Fibroblast of peridontal ligament (primary cell): ENCODE measurements at regions not wholly inside any gene's neighbourhood (a gene's known extent, or its start where the extent isn't known, plus 50 kb on each side); places are given as distances from the start of the nearest gene placed in this dataset.
A peak's percentile ranks its signal among the peaks of the same experiment; 100 is the strongest.

Experiments
- DNase-seq: peaks from one replicate; pipeline ENCODE4 v3.0.0-alpha.2; 2010; ENCODE audit errors: extremely low read depth

DNA sequence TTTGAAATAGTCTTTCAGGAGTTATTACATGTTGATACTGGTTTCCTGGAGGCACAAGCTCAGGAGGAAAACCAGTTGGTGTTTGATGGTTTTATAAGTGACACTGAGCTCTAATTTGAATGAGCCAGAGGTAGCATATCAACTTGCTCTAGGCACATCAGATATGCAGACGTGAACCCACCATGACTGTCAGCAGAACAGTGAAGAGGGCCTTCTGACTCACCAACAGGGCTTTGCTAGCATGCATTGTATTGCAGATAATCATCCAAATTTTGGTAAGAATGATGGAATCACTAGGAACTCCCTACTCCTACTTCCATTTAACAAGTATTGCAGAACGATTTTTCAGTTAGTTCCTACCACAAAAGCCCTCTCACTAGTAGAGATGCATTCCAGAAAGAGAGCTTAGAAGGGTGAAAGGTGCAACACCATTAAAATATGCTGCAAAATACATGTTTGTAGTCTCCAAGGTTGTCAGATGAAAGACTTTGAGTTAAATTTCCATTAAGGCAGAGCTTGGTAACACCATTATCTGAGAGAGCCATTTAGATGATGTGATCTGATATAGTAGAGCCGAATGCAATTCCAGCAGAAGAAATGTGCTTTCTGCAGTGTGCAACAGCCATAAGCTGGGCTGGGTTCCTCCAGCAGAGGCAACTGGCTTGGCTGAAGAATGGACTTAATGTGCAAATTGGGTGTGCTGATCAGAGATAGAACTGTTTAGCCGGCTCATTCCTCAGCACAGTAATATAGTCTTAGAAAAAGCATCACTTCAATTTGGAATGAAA is 968.7 kb upstream of the ADGRB3 start:
- no peak for DNase-seq

DNA sequence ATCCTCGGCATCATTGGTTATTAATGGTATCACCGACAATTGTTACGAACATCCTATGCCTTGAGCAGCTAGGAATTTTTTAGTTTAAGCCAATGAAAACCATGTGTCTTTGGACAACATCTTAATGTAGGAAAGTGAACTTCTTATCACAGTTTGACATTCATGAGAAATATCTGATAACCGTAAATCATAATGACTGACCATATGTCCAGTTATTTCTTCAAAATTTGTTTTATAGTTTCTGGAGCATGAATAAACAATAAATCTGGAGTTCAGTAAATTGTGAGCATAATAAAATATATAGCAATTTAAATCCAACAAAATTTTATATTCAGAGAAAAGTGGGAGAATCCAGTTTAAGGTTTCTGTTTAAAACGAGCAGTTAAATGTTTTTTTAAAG is 970.1 kb upstream of the ADGRB3 start:
- no peak for DNase-seq

DNA sequence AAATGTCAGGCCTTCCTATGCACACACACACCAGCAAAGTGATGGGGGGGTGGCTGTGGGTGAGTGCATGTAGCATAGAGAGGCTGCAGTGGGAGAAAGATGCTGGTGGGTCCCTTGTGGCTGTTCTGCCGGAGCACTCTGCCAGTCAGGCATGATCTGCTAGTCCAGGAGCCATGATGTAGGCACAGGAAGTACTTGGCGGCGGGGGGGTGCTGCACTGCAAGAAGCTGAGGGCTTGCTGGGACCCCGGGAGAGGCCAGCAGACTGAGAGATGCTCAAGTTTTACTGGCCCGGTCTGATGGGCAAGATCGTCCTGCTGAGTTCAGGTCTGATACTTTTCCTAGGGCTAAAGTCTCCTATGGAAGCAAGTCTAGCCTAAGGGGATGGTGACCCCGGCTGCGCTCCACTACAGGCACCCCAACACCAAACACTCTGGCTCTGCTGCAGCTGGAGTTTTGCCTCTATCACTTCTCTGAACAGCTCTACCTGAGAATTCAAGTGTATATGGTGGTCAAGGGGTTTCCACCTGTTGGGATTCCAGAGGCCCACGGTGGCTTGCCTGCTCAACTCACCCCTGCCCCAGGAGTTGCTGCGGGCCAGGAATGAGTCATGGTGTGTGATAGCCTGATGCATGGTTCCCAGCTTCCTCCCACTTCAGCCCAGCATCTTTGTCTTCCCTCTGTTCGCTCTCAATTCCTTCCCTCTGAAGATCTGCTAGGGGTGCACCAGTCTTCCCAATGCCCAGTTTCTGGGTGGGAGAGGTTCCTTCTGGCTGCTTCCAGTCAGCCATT is 971.8 kb upstream of the ADGRB3 start:
- no peak for DNase-seq

DNA sequence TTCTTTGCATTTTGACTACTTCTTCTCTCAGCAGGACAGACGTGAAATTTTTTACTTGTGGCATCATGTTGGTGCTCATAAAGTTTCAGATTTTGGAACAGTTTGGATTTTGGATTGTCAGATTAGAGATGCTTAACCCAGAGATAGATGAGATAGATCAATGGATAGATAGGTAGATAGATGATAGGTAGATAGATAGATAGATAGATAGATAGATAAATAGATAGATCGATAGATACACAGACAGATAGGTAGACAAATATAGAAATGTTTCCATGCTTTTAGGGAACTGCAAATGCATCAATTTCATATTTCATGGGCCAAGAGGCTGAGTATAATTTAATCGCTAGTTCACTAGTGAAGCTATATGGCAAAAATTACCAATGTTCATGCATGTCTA is 981.5 kb upstream of the ADGRB3 start:
- no peak for DNase-seq

DNA sequence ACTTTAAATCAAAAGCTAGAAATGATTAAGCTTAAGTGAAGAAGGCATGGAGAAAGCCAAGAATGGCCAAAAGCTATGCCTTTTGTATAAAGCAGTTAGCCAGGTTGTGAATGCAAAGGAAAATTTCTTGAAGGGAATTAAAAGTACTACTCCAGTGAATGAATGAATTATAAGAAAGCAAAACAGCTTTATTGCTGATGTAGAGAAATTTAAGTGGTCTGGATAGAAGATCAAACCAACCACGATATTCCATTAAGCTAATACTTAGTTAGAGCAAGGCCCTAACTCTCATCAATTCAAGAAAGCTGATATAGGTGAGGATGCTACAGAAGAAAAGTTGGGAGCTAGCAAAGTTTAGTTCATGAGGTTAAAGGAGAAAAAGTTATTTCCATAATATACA is 988.5 kb upstream of the ADGRB3 start:
- DNase-seq, result no peak

DNA sequence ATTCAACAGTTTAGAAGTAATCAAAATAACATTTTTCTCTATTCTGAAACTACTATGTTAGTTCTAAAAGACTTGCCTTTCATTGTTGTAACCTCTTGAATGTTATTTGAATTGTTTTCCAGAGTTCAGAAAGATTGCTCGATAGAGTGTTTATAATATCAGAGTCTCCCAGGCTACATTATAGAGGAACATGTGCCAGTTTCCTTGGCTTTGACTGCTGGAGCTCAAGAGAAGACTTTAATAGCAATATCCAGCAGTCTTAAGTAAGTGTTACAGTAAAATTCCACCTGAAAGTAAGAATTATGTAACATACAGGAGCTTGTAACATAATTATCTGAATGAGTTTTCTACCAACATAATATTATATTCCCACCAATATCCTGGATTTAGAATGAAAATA is 991.8 kb upstream of the ADGRB3 start:
- DNase-seq, result no peak

DNA sequence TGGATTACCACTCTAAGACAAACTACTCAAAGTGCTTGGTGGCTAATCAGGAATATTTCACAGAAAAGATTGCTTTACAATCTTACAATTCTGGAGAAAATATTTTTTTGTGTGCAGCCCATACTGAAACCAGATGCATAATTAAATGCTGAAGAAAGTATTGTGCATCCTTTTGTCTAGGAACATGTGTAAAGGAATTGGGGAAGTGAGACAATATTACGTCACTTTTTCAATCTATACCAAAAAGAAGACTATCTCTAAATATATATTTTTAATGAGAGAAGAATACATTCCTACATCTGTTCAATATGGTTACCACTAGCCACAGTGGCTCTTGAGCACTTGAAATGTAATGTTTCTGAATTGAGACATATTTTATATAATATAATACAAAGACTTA is 992.5 kb upstream of the ADGRB3 start:
- DNase-seq, result no peak

DNA sequence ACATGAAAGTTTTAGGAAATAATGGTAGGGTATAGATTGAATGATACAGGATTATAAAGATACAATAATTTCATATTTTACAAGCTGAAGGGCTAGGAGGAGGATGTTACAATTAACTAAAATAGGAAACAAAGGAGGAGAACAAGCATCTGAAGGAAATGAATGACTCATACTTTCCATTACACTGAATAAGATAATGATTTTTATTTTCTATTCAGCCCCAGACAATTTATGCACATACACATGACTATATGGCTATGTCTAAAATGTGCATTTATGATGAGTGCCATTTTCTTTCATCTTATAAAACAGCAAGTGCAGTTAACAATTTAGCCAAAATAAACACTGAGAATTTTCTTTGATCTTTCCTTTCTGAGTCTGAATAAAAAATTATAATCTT is 994.6 kb upstream of the ADGRB3 start:
- DNase-seq, result peak; percentile 15

DNA sequence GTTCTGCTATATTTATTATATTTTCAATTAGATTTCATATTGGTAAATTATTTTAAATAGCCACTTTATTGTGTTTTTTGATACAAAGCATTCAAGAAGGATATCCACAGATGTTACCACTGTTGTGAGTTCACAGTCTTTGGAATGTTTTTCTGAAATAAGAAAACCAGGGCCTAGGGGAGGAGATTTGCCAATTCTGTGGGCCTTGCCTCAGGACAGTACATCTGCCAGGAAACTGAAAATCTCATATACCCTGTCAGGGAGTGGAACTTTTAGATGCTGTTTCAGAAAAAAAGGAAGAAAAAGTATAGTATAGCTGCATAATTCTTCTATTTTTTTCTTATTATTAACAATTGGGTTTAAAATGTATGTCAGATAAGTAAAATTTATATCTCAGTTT is 995.9 kb upstream of the ADGRB3 start:
- peak; percentile 33 for DNase-seq

DNA sequence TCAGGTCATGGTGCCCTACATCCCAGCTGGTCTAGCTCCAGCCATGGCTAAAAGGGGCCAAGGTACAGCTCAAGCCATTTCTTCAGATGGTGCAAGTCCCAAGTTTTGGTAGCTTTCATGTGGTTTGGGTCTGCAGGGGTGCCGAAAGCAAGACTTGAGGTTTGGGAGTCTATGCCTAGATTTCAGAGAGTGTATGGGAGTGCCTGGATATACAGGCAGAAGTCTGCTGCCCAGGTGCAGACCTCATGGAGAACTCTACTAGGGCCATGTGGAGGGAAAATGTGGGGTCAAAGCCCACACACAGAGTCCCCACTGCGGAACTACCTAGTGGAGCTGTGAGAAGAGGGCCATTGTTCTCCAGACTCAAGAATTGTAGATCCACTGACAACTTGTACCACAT is 1000.9 kb upstream of the ADGRB3 start:
- DNase-seq, result no peak

DNA sequence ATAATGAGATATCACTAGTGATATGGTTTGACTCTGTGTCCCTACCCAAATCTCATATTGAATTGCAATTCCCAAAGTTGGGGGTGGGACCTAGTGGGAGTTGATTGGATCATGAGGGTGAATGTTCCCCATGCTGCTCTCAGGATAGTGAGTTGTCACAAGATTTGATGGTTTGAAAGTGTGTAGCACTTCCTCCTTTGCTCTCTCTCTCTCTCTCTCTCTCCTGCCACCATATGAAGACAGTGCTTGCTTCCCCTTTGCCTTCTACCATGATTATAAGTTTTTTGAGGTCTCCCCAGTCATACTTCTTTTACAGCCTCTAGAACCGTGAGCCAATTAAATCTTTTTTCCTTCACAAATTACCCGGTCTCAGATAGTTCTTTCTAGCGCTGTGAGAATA is 1002.0 kb upstream of the ADGRB3 start:
- DNase-seq, result no peak

DNA sequence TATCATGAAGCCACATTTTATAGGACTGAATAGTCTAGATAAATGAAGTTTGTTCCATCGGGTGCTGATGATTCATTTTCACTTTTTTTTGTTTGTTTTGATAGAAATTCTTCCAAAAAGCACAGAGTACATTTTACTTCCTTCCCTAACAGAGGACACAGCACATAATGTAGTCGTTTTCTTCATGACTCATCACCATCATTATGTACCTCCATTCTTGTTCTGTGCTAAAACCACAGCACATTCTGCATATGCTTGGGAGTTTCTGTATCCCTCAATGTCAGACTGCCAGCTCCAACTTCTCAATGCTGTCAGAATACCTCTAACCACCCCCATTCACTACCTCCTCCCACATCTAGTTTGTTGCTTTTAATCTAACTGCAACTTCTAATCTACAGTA is 1004.9 kb upstream of the ADGRB3 start:
- DNase-seq, result peak; percentile 81

DNA sequence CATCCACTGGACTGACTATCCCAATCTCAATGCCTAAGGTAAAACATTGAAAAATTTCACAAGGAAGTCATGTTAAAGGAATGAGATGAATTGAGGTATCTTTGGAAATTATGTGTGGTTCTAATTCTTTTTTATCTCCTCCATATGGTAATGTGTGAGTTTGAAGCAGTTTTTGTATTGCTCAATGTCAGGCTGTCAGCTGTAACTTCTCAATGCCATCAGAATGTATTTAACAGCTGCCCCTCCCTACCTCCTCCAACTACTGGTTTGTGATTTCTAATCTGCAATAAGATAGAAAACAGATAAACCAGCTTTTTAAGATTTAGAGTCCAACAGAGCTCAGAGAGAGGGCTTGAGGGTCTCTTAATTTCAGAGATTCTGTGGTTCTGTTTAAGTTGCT is 1005.8 kb upstream of the ADGRB3 start:
- DNase-seq, result peak; percentile 36

DNA sequence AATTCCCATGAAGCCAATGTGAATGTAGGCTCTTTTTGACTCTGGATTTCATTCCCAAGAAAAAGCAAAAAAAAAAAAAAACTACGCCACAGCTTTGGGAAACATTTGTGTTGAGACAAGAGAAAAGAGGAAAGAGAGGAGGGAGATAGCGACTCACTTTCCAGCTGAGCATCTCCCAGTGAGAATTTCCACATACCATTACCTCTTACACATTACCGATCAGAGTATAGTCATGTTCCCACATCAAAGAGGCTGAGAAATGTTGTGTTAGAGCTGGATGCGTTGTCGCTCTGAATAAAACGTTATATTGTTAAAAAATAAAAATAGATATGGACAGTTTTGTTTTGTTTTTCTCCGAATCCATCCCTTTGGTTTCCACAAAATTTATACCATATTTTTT is 1019.3 kb upstream of the ADGRB3 start:
- DNase-seq, result no peak

DNA sequence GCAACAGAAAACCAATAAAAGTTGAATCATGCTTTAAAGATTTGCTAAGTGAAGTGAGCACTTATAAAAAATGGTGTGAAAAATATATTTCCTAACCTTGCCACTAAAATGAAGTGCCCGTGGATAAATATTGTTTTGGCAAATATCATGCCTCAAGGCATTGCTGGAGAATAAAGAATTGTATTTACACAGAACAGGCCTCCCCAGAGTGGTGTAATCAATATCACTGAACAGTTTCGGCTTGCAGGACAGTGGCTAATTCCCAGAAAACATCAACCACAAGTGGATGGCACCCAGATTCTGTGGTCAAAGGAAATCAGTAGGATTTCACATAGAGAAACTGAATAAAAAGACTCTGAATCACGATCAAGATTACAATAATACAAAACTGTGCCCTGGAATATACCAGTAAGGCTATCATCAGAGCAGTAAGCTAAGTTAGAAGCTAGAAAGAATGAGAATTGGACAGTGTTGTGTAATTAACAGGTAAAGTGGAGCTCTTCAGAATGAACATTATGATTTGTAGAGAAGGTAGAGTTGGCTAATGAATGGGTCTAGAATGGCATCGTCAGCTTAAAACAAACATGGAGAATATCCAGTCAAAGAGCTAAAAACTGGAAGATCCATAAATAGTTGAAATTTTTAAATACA is 1026.9 kb upstream of the ADGRB3 start:
- no peak for DNase-seq

DNA sequence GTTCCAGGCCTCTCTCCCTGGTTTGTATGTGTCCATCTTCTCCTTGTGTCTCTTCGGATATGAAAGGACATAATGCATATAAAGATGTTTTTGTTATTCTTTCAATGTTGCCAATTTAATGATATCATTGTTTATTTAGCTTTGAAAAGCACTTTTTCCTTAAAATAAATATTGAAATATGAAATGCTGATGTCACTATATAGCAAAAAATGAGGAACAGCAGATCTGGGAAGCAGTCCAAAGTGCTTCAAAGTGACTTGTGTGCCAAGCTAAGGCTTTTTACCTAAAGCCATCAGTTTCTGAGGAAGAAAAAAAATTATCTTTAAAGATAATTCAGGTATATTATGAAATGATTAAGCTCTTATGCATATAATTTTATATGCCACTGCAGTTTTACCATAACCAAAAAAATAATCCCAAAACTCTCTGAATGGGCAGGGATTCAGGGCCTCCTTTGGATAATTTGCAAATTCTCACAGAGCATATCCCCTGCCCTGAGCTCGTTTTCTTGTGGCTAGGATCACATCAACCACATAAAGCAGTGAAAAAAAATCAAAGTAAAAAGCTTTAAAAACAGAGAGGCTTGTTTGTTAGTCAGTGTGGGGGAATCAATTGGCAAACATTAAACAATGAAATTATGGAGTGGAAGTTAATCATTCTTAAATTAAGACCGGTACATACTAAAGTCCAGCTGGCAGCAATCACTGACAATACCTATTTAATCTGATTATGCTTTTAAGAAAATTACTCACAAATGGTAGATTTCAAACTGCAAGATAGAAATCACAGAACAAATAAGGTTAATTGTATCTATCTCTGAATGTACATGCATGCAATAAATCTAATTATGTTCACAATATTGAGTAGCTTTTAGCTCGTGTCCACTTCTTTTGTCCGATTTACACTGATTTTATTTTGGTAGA is 1027.9 kb upstream of the ADGRB3 start:
- DNase-seq, result peak; percentile 2

DNA sequence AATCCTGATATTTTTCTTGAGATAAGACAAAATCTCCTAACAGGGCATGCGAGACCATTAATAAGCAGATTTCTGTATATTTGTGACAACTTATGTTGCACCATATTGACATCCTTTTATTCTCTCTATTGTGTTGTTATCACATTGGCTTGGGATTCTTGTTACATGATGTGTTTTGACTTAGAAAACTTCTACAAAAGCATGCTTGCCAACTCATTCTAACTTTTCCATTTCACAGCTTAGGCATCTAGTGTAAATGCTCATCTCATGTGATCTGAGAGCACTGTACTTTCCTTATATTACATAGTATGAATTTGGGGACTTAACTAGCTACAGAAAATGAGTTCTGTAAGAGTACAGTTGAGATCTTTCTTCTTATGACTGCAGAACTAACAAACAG is 1040.7 kb upstream of the ADGRB3 start:
- no peak for DNase-seq

DNA sequence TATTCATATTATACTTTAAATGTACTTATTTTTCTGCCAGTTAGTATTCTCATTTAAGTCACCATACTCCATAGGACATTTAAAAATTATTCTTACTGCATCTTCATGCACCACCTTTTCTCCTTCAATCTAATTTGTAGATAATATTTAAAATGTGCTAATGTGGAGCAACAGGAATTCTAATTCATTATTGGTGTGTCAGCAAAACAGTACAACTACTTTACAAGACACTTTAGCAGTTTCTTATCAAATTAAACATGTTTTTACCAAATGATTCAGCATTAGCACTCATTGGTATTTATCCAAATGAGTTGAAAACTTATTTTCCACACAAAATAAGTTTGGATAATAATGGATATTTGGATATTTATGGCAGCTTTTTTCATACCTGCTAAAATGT is 1041.8 kb upstream of the ADGRB3 start:
- DNase-seq, result no peak

DNA sequence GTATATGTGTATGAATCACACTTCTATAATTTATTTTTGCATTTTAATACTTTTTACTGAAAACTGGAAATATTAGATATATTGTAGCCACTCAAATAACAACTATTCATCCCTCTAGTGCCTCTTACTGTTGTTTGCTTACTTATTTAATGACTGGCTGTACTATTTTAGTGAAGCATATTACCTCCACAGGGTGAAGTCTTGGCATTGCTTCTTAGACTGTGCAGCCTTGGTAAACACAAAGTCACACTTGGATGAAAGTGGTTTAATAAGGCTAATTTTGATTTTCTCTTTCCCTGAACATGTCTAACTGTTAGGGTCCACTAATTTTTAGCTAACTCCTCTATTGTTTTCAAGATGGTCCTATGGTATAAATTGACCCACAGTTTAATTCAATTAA is 1043.2 kb upstream of the ADGRB3 start:
- DNase-seq, result no peak

DNA sequence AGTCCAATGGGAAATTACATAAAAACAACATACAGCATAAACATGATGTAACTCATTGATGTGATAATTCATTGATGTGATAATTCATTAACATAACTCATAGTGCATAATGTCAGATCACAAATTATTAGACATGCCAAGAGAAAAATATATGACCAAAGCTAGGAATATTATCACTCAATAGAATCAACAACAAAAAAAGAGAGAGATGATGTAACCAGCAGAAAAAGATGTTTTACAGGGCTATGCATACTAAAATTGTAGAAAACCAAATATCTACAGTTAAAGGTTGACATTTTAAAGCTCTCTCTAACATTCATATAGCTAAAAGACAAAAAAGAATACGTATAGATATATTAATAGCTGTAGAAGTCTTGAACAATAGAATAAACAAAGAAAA is 1067.2 kb upstream of the ADGRB3 start:
- DNase-seq, result no peak

DNA sequence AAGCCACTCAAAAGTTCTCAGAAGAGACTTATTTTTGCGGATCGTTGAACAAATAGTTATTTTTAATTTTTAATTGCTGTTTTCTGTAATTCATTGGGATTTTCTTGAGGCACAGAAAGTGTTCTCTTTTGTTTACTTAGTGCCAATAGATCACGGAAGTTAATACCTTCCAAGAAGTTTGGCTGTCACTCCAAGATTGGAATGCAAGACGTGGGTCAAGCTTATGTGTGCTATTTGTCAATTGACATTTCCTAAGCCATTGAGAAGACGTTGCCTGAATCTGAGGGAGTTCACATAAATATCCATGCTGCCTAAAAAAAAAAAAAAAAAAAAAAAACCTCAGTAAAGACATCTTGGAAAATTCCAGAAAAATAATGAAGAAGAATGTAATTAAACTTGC is 1071.4 kb upstream of the ADGRB3 start:
- DNase-seq, result no peak

DNA sequence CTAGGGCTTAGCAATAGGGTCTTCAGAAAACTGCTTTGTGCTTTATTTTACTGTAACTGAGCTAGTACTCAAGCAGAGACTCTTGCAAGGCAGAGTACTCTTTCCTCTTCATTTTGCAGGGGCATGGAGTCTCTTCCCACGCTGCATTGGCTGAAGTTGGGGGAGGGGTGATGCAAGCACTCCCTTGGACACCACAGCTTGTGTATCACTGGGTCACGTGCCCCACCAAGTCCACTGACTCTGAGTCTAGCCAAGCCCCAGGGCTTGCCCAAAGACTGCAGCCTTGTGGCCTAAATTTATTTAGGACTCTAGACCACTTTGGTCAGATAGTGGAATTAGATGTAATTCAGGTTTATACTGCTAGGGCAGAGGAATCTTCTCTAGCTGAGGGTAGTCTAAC is 1075.0 kb upstream of the ADGRB3 start:
- no peak for DNase-seq
